CD14-positive monocyte (primary cell): ENCODE measurements at regions not wholly inside any gene's neighbourhood (a gene's known extent, or its start where the extent isn't known, plus 50 kb on each side); places are given as distances from the start of the nearest gene placed in this dataset.

Experiments used
- DNase-seq, 3 donors: peaks; one replicate each; pipeline ENCODE4 v3.0.0-alpha.2; 2011 to 2022
- H2AFZ ChIP-seq: 2 replicates; pipeline ENCODE4 v1.6.0; 2012; ENCODE audit warnings: mild to moderate bottlenecking, low read depth, low read length, inconsistent platforms; ENCODE audit not compliant: insufficient read depth, poor library complexity, severe bottlenecking
- H3K27ac ChIP-seq, 2 donors: 1 replicate in 1 of 2; 2 replicates in 1 of 2; pipeline ENCODE4 v1.5.1; 2012 to 2013; ENCODE audit warnings: low read length in 2 of 2, control low read depth in 1 of 2, inconsistent platforms in 1 of 2, low read depth in 1 of 2, mild to moderate bottlenecking in 1 of 2
- H3K27me3 ChIP-seq, 2 donors: one replicate each; pipeline versions ENCODE4 v1.6.0 to v1.6.1; 2011 to 2013; ENCODE audit warnings: low read length in 2 of 2; ENCODE audit not compliant: control insufficient read depth in 2 of 2, insufficient read depth in 2 of 2
- H3K36me3 ChIP-seq, 2 donors: replicated peaks in 1 of 2; 1 replicate in 1 of 2; 2 replicates in 1 of 2; pipeline versions ENCODE4 v1.5.1 to v1.6.1; 2012 to 2013; ENCODE audit warnings: low read length in 2 of 2, control low read depth in 1 of 2, inconsistent platforms in 1 of 2, mild to moderate bottlenecking in 1 of 2; ENCODE audit not compliant: insufficient read depth in 2 of 2, control insufficient read depth in 1 of 2
- H3K4me1 ChIP-seq, 2 donors: 1 replicate in 1 of 2; 2 replicates in 1 of 2; pipeline versions ENCODE4 v1.5.1 to v1.6.1; 2012 to 2013; ENCODE audit warnings: low read length in 2 of 2, control low read depth in 1 of 2, inconsistent platforms in 1 of 2, mild to moderate bottlenecking in 1 of 2, moderate library complexity in 1 of 2; ENCODE audit not compliant: insufficient read depth in 2 of 2, control insufficient read depth in 1 of 2
- H3K4me2 ChIP-seq: replicated peaks from 2 replicates; pipeline ENCODE3; 2012; ENCODE audit warnings: low read length, moderate library complexity, mild to moderate bottlenecking; ENCODE audit not compliant: poor library complexity, severe bottlenecking; ENCODE audit errors: extremely low read depth
- H3K4me3 ChIP-seq, 3 experiments: fragments of 200-600 bp in 1 of 3; sonication (generic) in 1 of 3; replicated peaks in 1 of 3; 1 replicate in 2 of 3; 2 replicates in 1 of 3; pipeline ENCODE4 v1.5.1; 2011 to 2013; ENCODE audit warnings: low read length in 3 of 3, mild to moderate bottlenecking in 3 of 3, control low read depth in 2 of 3, low read depth in 2 of 3, inconsistent platforms in 1 of 3, moderate library complexity in 1 of 3
- H3K79me2 ChIP-seq: 2 replicates; pipeline ENCODE4 v1.6.0; 2012; ENCODE audit warnings: mild to moderate bottlenecking, control low read depth, inconsistent platforms, low read length, moderate library complexity; ENCODE audit not compliant: insufficient read depth
- H3K9ac ChIP-seq: 2 replicates; pipeline ENCODE4 v1.6.0; 2017; ENCODE audit warnings: low read length, mild to moderate bottlenecking; ENCODE audit not compliant: insufficient read depth, poor library complexity, severe bottlenecking
- H3K9me3 ChIP-seq, 2 donors: replicated peaks in 1 of 2; 1 replicate in 1 of 2; 2 replicates in 1 of 2; pipeline versions ENCODE4 v1.5.1 to v1.6.1; 2012 to 2013; ENCODE audit warnings: low read length in 2 of 2, control low read depth in 1 of 2; ENCODE audit not compliant: control insufficient read depth in 1 of 2, insufficient read depth in 1 of 2
- H4K20me1 ChIP-seq: 2 replicates; pipeline ENCODE4 v1.6.0; 2012; ENCODE audit warnings: mild to moderate bottlenecking, low read length, control low read depth, moderate library complexity; ENCODE audit not compliant: insufficient read depth
- H3K27ac Mint-ChIP-seq, 7 donors: one replicate each; pipeline ENCODE4 v1.8.0; 2020; ENCODE audit warnings: mild to moderate bottlenecking in 7 of 7, mixed read lengths in 7 of 7, moderate library complexity in 6 of 7, inconsistent platforms in 2 of 7
- H3K27me3 Mint-ChIP-seq, 3 donors: one replicate each; pipeline ENCODE4 v1.8.0; 2021 to 2022; ENCODE audit warnings: low read depth in 3 of 3, mild to moderate bottlenecking in 3 of 3, mixed read lengths in 3 of 3, moderate library complexity in 3 of 3, inconsistent platforms in 1 of 3
- H3K36me3 Mint-ChIP-seq, 2 donors: one replicate each; pipeline ENCODE4 v1.8.0; 2020; ENCODE audit warnings: mixed read lengths in 2 of 2, inconsistent platforms in 1 of 2, mild to moderate bottlenecking in 1 of 2
- H3K4me1 Mint-ChIP-seq: one replicate; pipeline ENCODE4 v1.8.0; 2020; ENCODE audit warnings: mild to moderate bottlenecking, mixed read lengths
- H3K4me3 Mint-ChIP-seq, 2 donors: one replicate each; pipeline ENCODE4 v1.8.0; 2020; ENCODE audit warnings: mild to moderate bottlenecking in 2 of 2, mixed read lengths in 2 of 2, moderate library complexity in 1 of 2
- H3K9me3 Mint-ChIP-seq, 7 donors: one replicate each; pipeline ENCODE4 v1.8.0; 2020 to 2022; ENCODE audit warnings: mixed read lengths in 7 of 7, mild to moderate bottlenecking in 6 of 7, moderate library complexity in 6 of 7, inconsistent platforms in 2 of 7
- WGBS: methylation state at CpG from one replicate; pipeline ENCODE4 v1.1.5; 2013; ENCODE audit warnings: missing lambda C conversion rate; ENCODE audit not compliant: insufficient coverage; 5-methylcytosine and 5-hydroxymethylcytosine counted together
- intact Hi-C, 2 donors: fragments of 100-400 bp; cut with micrococcal nuclease; formaldehyde crosslinking; loops; one replicate each; pipeline versions ENCODE4 v1.15.0 to v1.15.1; 2023
- TF ChIP-seq, protein P1 (sequence below): fragments of 200-600 bp; IDR thresholded peaks from one replicate; pipeline ENCODE4 v1.8.0; 2022; ENCODE audit warnings: antibody characterized with exemption, mild to moderate bottlenecking

- H3K9me3 ChIP-seq = no peaks in the 10 kb centered on the region
- Mint-ChIP-seq H3K27me3 (peaks cover 0 to 5% (median 4%) of the 10 kb centered on the region in 3 donors), H3K9me3 (peaks cover 0 to 2% (median 0%) of the 10 kb centered on the region in 7 donors), H3K4me1 (peaks cover 40% of the 10 kb centered on the region), H3K27ac (peak overlapping the region; percentile 28 to 80 (median 55)), H3K4me3 (peak overlapping the region in 1 of 2 donors; percentile 6), H3K36me3 (no peaks in the 10 kb centered on the region)
- DNase-seq = peak; percentile 17 to 61 (median 34)
- TF ChIP-seq, protein P1, sequence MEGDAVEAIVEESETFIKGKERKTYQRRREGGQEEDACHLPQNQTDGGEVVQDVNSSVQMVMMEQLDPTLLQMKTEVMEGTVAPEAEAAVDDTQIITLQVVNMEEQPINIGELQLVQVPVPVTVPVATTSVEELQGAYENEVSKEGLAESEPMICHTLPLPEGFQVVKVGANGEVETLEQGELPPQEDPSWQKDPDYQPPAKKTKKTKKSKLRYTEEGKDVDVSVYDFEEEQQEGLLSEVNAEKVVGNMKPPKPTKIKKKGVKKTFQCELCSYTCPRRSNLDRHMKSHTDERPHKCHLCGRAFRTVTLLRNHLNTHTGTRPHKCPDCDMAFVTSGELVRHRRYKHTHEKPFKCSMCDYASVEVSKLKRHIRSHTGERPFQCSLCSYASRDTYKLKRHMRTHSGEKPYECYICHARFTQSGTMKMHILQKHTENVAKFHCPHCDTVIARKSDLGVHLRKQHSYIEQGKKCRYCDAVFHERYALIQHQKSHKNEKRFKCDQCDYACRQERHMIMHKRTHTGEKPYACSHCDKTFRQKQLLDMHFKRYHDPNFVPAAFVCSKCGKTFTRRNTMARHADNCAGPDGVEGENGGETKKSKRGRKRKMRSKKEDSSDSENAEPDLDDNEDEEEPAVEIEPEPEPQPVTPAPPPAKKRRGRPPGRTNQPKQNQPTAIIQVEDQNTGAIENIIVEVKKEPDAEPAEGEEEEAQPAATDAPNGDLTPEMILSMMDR = no peak
- H3K79me2 ChIP-seq = no peaks in the 10 kb centered on the region
- peaks cover 30 to 43% of the 10 kb centered on the region in 2 donors for H3K4me1 ChIP-seq
- H3K27ac ChIP-seq = peak overlapping the region; percentile 3 to 61
- peak overlapping the region; percentile 40 for H3K4me2 ChIP-seq
- no peaks in the 10 kb centered on the region for H3K36me3 ChIP-seq
- H2AFZ ChIP-seq = peak overlapping the region; percentile 69
- no peaks in the 10 kb centered on the region for H3K27me3 ChIP-seq
- WGBS = 15% methylated on average over 10 of the region's 11 CpGs
- no peaks in the 10 kb centered on the region for H4K20me1 ChIP-seq
- peak overlapping the region in 1 of 3 experiments; percentile 47 for H3K4me3 ChIP-seq
- no peak overlapping the region for H3K9ac ChIP-seq
- intact Hi-C loops = loop anchor here in 1 of 2 donors (10.0 kb wide), 1 partner anchor 58 kb away; no protein-coding TSS in a partner anchor
Observed at GRCh38 chr16:66166490-66166889, 200.0 kb upstream of the CDH5 start.

DNA sequence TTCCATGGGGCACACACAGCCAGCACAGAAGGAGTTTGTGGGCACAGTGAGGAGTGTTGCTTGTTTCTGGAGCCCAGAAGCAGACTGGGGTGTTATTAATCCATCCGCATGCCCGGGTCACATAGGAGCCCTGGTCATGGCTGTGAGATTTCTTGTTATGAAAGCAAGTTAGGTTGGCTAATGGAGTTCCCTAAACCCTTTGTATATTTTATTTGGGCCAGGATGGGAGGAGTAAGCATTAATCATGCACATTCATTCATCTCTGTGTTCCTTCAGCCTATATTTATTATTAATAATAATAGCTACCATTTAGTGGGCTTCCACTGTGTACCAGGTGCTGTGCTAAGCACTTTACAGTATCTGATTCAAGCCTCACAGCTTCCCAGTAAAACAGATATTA, 200.6 kb upstream of the CDH5 start:
- Histone ChIP-seq H4K20me1 (no peaks in the 10 kb centered on the region), H2AFZ (peak overlapping the region; percentile 69), H3K36me3 (no peaks in the 10 kb centered on the region), H3K27me3 (no peaks in the 10 kb centered on the region), H3K4me2 (no peak overlapping the region), H3K9me3 (no peaks in the 10 kb centered on the region), H3K9ac (no peak overlapping the region), H3K4me3 (peak overlapping the region in 1 of 3 experiments; percentile 47), H3K4me1 (peaks cover 30 to 43% of the 10 kb centered on the region in 2 donors), H3K79me2 (no peaks in the 10 kb centered on the region), H3K27ac (peak overlapping the region in 1 of 2 donors; percentile 61)
- peaks cover 0 to 2% (median 0%) of the 10 kb centered on the region in 7 donors for H3K9me3 Mint-ChIP-seq
- peak overlapping the region in 2 of 7 donors; percentile 52 to 58 for H3K27ac Mint-ChIP-seq
- no peak overlapping the region for H3K4me3 Mint-ChIP-seq
- intact Hi-C loops = loop anchor here in 1 of 2 donors (10.0 kb wide), 1 partner anchor 59 kb away; no protein-coding TSS in a partner anchor
- H3K4me1 Mint-ChIP-seq = peaks cover 40% of the 10 kb centered on the region
- TF ChIP-seq, protein P1 = no peak
- peaks cover 0 to 5% (median 5%) of the 10 kb centered on the region in 3 donors for H3K27me3 Mint-ChIP-seq
- H3K36me3 Mint-ChIP-seq = no peaks in the 10 kb centered on the region
- no peak for DNase-seq
- no CpG with 5 or more reads among the region's 2 CpGs for WGBS
